Loucy (cell line): ENCODE measurements at regions not wholly inside any gene's neighbourhood (a gene's known extent, or its start where the extent isn't known, plus 50 kb on each side); places are given as distances from the start of the nearest gene placed in this dataset.

Experiments
- H2AFZ ChIP-seq: fragments of 200-600 bp; sonication (generic); 2 replicates; pipeline ENCODE4 v1.6.0; 2016; ENCODE audit warnings: antibody characterized with exemption, mild to moderate bottlenecking, low read length, moderate library complexity
- H3F3A ChIP-seq: fragments of 200-600 bp; 2 replicates; pipeline ENCODE4 v1.6.0; 2016; ENCODE audit warnings: antibody characterized with exemption, low read depth, mild to moderate bottlenecking
- H3K27me3 ChIP-seq: fragments of 200-600 bp; sonication (generic); 2 replicates; pipeline ENCODE4 v1.6.1; 2014; ENCODE audit warnings: low read length, mild to moderate bottlenecking; ENCODE audit not compliant: insufficient read depth, poor library complexity, severe bottlenecking
- H3K36me3 ChIP-seq: fragments of 200-600 bp; sonication (generic); 2 replicates; pipeline ENCODE4 v1.6.1; 2016; ENCODE audit warnings: low read length; ENCODE audit not compliant: insufficient read depth
- H3K4me1 ChIP-seq: fragments of 200-600 bp; sonication (generic); 2 replicates; pipeline ENCODE4 v1.5.1; 2014; ENCODE audit warnings: low read length, mild to moderate bottlenecking; ENCODE audit not compliant: insufficient read depth, poor library complexity, severe bottlenecking
- H3K4me2 ChIP-seq: fragments of 200-600 bp; sonication (generic); 2 replicates; pipeline ENCODE4 v1.6.0; 2014; ENCODE audit warnings: antibody characterized with exemption, low read length, low read depth, mild to moderate bottlenecking; ENCODE audit not compliant: poor library complexity, severe bottlenecking
- H3K4me3 ChIP-seq: fragments of 200-600 bp; sonication (generic); 2 replicates; pipeline ENCODE4 v1.5.1; 2014; ENCODE audit warnings: low read length, mild to moderate bottlenecking, mixed read lengths; ENCODE audit not compliant: poor library complexity, severe bottlenecking
- H3K79me2 ChIP-seq: fragments of 200-600 bp; sonication (generic); 2 replicates; pipeline ENCODE4 v1.6.1; 2014; ENCODE audit warnings: low read length; ENCODE audit not compliant: insufficient read depth
- H3K9ac ChIP-seq: fragments of 200-600 bp; sonication (generic); 2 replicates; pipeline ENCODE4 v1.6.0; 2014; ENCODE audit warnings: mild to moderate bottlenecking, low read depth, low read length, moderate library complexity; ENCODE audit not compliant: poor library complexity, severe bottlenecking
- H3K9me2 ChIP-seq: fragments of 200-600 bp; sonication (generic); replicated peaks from 2 replicates; pipeline ENCODE4 v1.6.1; 2016; ENCODE audit warnings: low read depth, low read length, mixed read lengths
- H3K9me3 ChIP-seq: fragments of 200-600 bp; sonication (generic); 2 replicates; pipeline ENCODE4 v1.6.1; 2014; ENCODE audit warnings: mild to moderate bottlenecking, antibody characterized with exemption, low read length, low read depth; ENCODE audit not compliant: insufficient read depth
- H4K20me1 ChIP-seq: fragments of 200-600 bp; sonication (generic); 2 replicates; pipeline ENCODE4 v1.6.0; 2014; ENCODE audit warnings: antibody characterized with exemption, low read length, mild to moderate bottlenecking; ENCODE audit not compliant: insufficient read depth, poor library complexity, severe bottlenecking
- CTCF ChIP-seq: fragments of 200-600 bp; sonication (generic); conservative IDR thresholded peaks from 2 replicates; pipeline ENCODE4 v1.5.1; 2014; ENCODE audit warnings: mild to moderate bottlenecking, antibody characterized with exemption, low read length
- EZH2phosphoT487 ChIP-seq: fragments of 200-600 bp; IDR thresholded peaks from 2 replicates; pipeline ENCODE4 v1.6.1; 2018; ENCODE audit warnings: antibody characterized with exemption, mild to moderate bottlenecking, moderate library complexity, borderline replicate concordance

- no peaks in the 10 kb centered on the region for H3K9me3 ChIP-seq
- H3K9ac ChIP-seq, result no peak overlapping the region
- no peak overlapping the region for H3K4me2 ChIP-seq
- TF ChIP-seq EZH2phosphoT487, result no peak
- no peak for TF ChIP-seq CTCF
- no peak overlapping the region for H3K4me3 ChIP-seq
- no peaks in the 10 kb centered on the region for H3K27me3 ChIP-seq
- H4K20me1 ChIP-seq, result no peaks in the 10 kb centered on the region
- H3K9me2 ChIP-seq, result no peaks in the 10 kb centered on the region
- no peak overlapping the region for H2AFZ ChIP-seq
- no peaks in the 10 kb centered on the region for H3K79me2 ChIP-seq
- H3K4me1 ChIP-seq, result no peaks in the 10 kb centered on the region
- no peaks in the 10 kb centered on the region for H3F3A ChIP-seq
- no peaks in the 10 kb centered on the region for H3K36me3 ChIP-seq
These were observed 268.3 kb downstream of the CD109 start for GRCh38 chr6:73964241-73964854.

GRCh38 chr6:73962884-73963283, 266.9 kb downstream of the CD109 start:
- no peaks in the 10 kb centered on the region for H3K79me2 ChIP-seq
- H3K9ac ChIP-seq, result no peak overlapping the region
- H3K36me3 ChIP-seq, result no peaks in the 10 kb centered on the region
- H4K20me1 ChIP-seq, result no peaks in the 10 kb centered on the region
- H3K4me1 ChIP-seq, result no peaks in the 10 kb centered on the region
- H3K4me3 ChIP-seq, result no peak overlapping the region
- H3K27me3 ChIP-seq, result no peaks in the 10 kb centered on the region
- no peaks in the 10 kb centered on the region for H3K9me3 ChIP-seq
- H3F3A ChIP-seq, result no peaks in the 10 kb centered on the region
- no peak overlapping the region for H3K4me2 ChIP-seq
- no peaks in the 10 kb centered on the region for H3K9me2 ChIP-seq
- TF ChIP-seq CTCF (no peak), EZH2phosphoT487 (no peak)
- H2AFZ ChIP-seq, result no peak overlapping the region

- no peak for TF ChIP-seq EZH2phosphoT487
- no peak for TF ChIP-seq CTCF
- no peak overlapping the region for H2AFZ ChIP-seq
- H3K9ac ChIP-seq, result no peak overlapping the region
- no peaks in the 10 kb centered on the region for H4K20me1 ChIP-seq
- H3K27me3 ChIP-seq, result no peaks in the 10 kb centered on the region
- H3K79me2 ChIP-seq, result no peaks in the 10 kb centered on the region
- H3F3A ChIP-seq, result no peaks in the 10 kb centered on the region
- H3K9me3 ChIP-seq, result no peaks in the 10 kb centered on the region
- H3K36me3 ChIP-seq, result no peaks in the 10 kb centered on the region
- H3K4me2 ChIP-seq, result no peak overlapping the region
- H3K4me3 ChIP-seq, result no peak overlapping the region
- no peaks in the 10 kb centered on the region for H3K9me2 ChIP-seq
- no peaks in the 10 kb centered on the region for H3K4me1 ChIP-seq
These were observed 260.3 kb downstream of the CD109 start for GRCh38 chr6:73956305-73956704.
